HEK293 (cell line): ENCODE measurements at regions not wholly inside any gene's neighbourhood (a gene's known extent, or its start where the extent isn't known, plus 50 kb on each side); places are given as distances from the start of the nearest gene placed in this dataset.

Experiments used
- CTCF ChIA-PET: fragments of 350-600 bp; formaldehyde crosslinking; extraction: SDS; loops from one replicate; lab custom pipeline; 2021; ENCODE audit warnings: antibody characterized with exemption; lab: Yijun Ruan, JAX
- POLR2A ChIA-PET: fragments of 300-600 bp; formaldehyde crosslinking; extraction: SDS; loops from one replicate; lab custom pipeline; 2020; ENCODE audit warnings: antibody characterized with exemption, inconsistent platforms; lab: Yijun Ruan, JAX
- H3K27ac ChIP-seq: fragments of 200-500 bp; sonication (Bioruptor generic); 2 replicates; pipeline ENCODE4 v1.5.1; 2014; ENCODE audit warnings: low read depth, low read length, control low read depth, inconsistent platforms; ENCODE audit errors: extremely low read depth
- H3K36me3 ChIP-seq, 2 experiments: fragments of 200-500 bp in 1 of 2; sonication (Bioruptor generic) in 1 of 2; 1 replicate in 1 of 2; 2 replicates in 1 of 2; pipeline ENCODE4 v1.5.1; 2014 to 2017; ENCODE audit warnings: inconsistent platforms in 2 of 2, low read length in 2 of 2; ENCODE audit not compliant: control insufficient read depth in 2 of 2, insufficient read depth in 1 of 2
- H3K4me1 ChIP-seq: fragments of 200-500 bp; sonication (Bioruptor generic); 2 replicates; pipeline ENCODE4 v1.5.1; 2014; ENCODE audit warnings: mild to moderate bottlenecking, low read length, inconsistent platforms; ENCODE audit not compliant: control insufficient read depth, insufficient read depth
- H3K4me3 ChIP-seq: 2 replicates; pipeline ENCODE4 v1.5.1; 2011; ENCODE audit warnings: low read depth, mild to moderate bottlenecking, control low read depth, low read length, moderate library complexity
- H3K9me3 ChIP-seq: fragments of 200-500 bp; sonication (Bioruptor generic); 2 replicates; pipeline ENCODE4 v1.5.1; 2014; ENCODE audit warnings: low read depth, low read length, inconsistent platforms; ENCODE audit not compliant: control insufficient read depth, insufficient read depth
- BCL11B ChIP-seq: fragments of 450-650 bp; formaldehyde crosslinking; IDR thresholded peaks from 2 replicates; pipeline ENCODE4 v1.5.1; 2016; ENCODE audit warnings: low read depth, missing biosample characterization, missing genetic modification characterization
- HIC1 ChIP-seq: fragments of 450-650 bp; formaldehyde crosslinking; IDR thresholded peaks from 2 replicates; pipeline ENCODE4 v1.5.1; 2016; ENCODE audit warnings: missing biosample characterization, missing genetic modification characterization
- OVOL3 ChIP-seq: fragments of 450-650 bp; formaldehyde crosslinking; IDR thresholded peaks from 2 replicates; pipeline ENCODE4 v1.5.1; 2016; ENCODE audit warnings: missing biosample characterization, missing genetic modification characterization
- SETDB1 ChIP-seq: IDR thresholded peaks from one replicate; pipeline ENCODE4 v1.6.1; 2017; ENCODE audit warnings: mild to moderate bottlenecking, low read length, moderate library complexity, mixed read lengths; ENCODE audit not compliant: insufficient read length
- ZBTB10 ChIP-seq: fragments of 450-650 bp; formaldehyde crosslinking; IDR thresholded peaks from 2 replicates; pipeline ENCODE4 v1.5.1; 2016; ENCODE audit warnings: missing biosample characterization, missing genetic modification characterization
- ZNF148 ChIP-seq: fragments of 450-650 bp; formaldehyde crosslinking; IDR thresholded peaks from 2 replicates; pipeline ENCODE4 v1.5.0; 2017; ENCODE audit warnings: missing biosample characterization, missing genetic modification characterization, borderline replicate concordance
- ZNF211 ChIP-seq: fragments of 450-650 bp; formaldehyde crosslinking; IDR thresholded peaks from 2 replicates; pipeline ENCODE4 v1.5.1; 2016; ENCODE audit warnings: low read depth, missing biosample characterization, missing genetic modification characterization
- ZNF366 ChIP-seq: fragments of 450-650 bp; formaldehyde crosslinking; conservative IDR thresholded peaks from 2 replicates; pipeline ENCODE4 v1.5.1; 2016; ENCODE audit warnings: missing biosample characterization, missing genetic modification characterization
- ZNF433 ChIP-seq: fragments of 450-650 bp; formaldehyde crosslinking; IDR thresholded peaks from 2 replicates; pipeline ENCODE4 v1.5.1; 2016; ENCODE audit warnings: missing biosample characterization, missing genetic modification characterization, low read depth
- ZNF48 ChIP-seq: fragments of 450-650 bp; formaldehyde crosslinking; IDR thresholded peaks from 2 replicates; pipeline ENCODE4 v1.5.1; 2016; ENCODE audit warnings: missing biosample characterization, missing genetic modification characterization
- ZNF610 ChIP-seq: fragments of 450-650 bp; formaldehyde crosslinking; IDR thresholded peaks from 2 replicates; pipeline ENCODE4 v1.5.1; 2016; ENCODE audit warnings: missing biosample characterization, missing genetic modification characterization, borderline replicate concordance
- ZNF623 ChIP-seq: fragments of 450-650 bp; formaldehyde crosslinking; IDR thresholded peaks from 2 replicates; pipeline ENCODE4 v1.5.1; 2016; ENCODE audit warnings: missing biosample characterization, missing genetic modification characterization
- ZNF654 ChIP-seq: fragments of 450-650 bp; formaldehyde crosslinking; IDR thresholded peaks from 2 replicates; pipeline ENCODE4 v1.5.1; 2016; ENCODE audit warnings: low read depth, missing biosample characterization, missing genetic modification characterization
- ZNF660 ChIP-seq: fragments of 450-650 bp; IDR thresholded peaks from 2 replicates; pipeline ENCODE4 v1.5.1; 2018; ENCODE audit warnings: missing biosample characterization, mild to moderate bottlenecking, missing genetic modification characterization
- ZXDB ChIP-seq: fragments of 450-650 bp; formaldehyde crosslinking; IDR thresholded peaks from 2 replicates; pipeline ENCODE4 v1.5.1; 2016; ENCODE audit warnings: missing biosample characterization, missing genetic modification characterization
- TF ChIP-seq, protein P1 (sequence below): fragments of 450-650 bp; formaldehyde crosslinking; conservative IDR thresholded peaks from 2 replicates; pipeline ENCODE4 v1.5.1; 2016; ENCODE audit warnings: low read depth, missing biosample characterization, missing genetic modification characterization
- TF ChIP-seq, protein P2 (sequence below): fragments of 450-650 bp; formaldehyde crosslinking; IDR thresholded peaks from 2 replicates; pipeline ENCODE4 v1.5.1; 2016; ENCODE audit warnings: missing biosample characterization, missing genetic modification characterization

- no peaks in the 10 kb centered on the region for H3K4me1 ChIP-seq
- H3K36me3 ChIP-seq, result no peaks in the 10 kb centered on the region
- TF ChIP-seq BCL11B (tag by site-specific recombination) (no peak), ZNF660 (tag by site-specific recombination) (no peak), ZNF211 (tag by site-specific recombination) (no peak), ZBTB10 (no peak), ZNF623 (no peak), ZNF610 (tag by site-specific recombination) (no peak), SETDB1 (no peak), ZXDB (tag by site-specific recombination) (no peak), OVOL3 (tag by site-specific recombination) (no peak), HIC1 (tag by site-specific recombination) (no peak)
- ChIA-PET POLR2A (no interaction called here), CTCF (interaction anchor here (0.6 kb wide), 1 partner anchor 1217 kb away, joined by 3 read pairs; no protein-coding TSS in a partner anchor)
- H3K9me3 ChIP-seq, result no peaks in the 10 kb centered on the region
- H3K27ac ChIP-seq, result no peak overlapping the region
- no peak overlapping the region for H3K4me3 ChIP-seq
Measured at GRCh38 chr15:93862791-93863190, 368.6 kb upstream of the MCTP2 start.

DNA sequence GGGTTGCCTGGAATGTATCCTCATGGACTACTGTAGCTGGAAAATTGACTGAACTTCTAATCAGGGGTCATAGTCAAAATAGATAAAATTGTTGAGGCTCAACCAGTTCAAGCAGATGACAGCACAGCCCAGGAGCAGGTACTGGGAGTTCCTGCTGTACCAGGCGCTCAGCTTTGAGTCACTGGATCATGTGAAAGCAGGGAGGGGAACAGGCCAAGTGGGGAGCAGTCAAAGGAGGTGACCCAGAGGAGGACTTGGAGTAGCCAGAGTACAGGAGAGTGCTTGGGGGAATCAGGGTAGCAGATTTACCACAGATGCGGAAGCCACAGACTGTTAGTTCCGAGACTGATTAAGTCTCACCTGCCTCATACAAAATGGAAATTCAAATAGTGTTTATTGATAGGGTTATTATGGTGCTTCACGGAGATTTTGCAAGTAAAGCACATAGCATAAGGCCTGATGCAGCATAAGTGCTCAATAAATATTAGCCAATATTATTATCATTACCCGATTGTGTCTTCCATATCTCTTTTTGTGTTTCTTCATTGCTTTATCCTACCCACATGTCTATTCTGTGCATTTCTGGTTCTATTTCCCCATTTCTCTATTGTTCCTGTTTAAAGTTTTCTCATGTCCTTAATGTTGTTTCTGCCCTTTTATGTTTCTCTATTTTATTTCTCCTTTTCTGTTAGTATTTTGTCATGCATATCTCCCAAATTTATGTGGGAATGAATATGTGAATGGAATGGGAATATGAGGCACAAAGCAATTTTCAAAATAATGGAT lies 369.2 kb upstream of the MCTP2 start:
- Histone ChIP-seq H3K4me3 (no peak overlapping the region), H3K4me1 (no peaks in the 10 kb centered on the region), H3K9me3 (no peaks in the 10 kb centered on the region), H3K36me3 (no peaks in the 10 kb centered on the region), H3K27ac (no peak overlapping the region)
- ChIA-PET CTCF (no interaction called here), POLR2A (no interaction called here)
- TF ChIP-seq ZNF433 (tag by site-specific recombination) (no peak), ZNF148 (tag by site-specific recombination) (no peak), ZNF366 (tag by site-specific recombination) (no peak), ZNF48 (tag by site-specific recombination) (no peak), ZNF654 (no peak)
- TF ChIP-seq, protein P1, sequence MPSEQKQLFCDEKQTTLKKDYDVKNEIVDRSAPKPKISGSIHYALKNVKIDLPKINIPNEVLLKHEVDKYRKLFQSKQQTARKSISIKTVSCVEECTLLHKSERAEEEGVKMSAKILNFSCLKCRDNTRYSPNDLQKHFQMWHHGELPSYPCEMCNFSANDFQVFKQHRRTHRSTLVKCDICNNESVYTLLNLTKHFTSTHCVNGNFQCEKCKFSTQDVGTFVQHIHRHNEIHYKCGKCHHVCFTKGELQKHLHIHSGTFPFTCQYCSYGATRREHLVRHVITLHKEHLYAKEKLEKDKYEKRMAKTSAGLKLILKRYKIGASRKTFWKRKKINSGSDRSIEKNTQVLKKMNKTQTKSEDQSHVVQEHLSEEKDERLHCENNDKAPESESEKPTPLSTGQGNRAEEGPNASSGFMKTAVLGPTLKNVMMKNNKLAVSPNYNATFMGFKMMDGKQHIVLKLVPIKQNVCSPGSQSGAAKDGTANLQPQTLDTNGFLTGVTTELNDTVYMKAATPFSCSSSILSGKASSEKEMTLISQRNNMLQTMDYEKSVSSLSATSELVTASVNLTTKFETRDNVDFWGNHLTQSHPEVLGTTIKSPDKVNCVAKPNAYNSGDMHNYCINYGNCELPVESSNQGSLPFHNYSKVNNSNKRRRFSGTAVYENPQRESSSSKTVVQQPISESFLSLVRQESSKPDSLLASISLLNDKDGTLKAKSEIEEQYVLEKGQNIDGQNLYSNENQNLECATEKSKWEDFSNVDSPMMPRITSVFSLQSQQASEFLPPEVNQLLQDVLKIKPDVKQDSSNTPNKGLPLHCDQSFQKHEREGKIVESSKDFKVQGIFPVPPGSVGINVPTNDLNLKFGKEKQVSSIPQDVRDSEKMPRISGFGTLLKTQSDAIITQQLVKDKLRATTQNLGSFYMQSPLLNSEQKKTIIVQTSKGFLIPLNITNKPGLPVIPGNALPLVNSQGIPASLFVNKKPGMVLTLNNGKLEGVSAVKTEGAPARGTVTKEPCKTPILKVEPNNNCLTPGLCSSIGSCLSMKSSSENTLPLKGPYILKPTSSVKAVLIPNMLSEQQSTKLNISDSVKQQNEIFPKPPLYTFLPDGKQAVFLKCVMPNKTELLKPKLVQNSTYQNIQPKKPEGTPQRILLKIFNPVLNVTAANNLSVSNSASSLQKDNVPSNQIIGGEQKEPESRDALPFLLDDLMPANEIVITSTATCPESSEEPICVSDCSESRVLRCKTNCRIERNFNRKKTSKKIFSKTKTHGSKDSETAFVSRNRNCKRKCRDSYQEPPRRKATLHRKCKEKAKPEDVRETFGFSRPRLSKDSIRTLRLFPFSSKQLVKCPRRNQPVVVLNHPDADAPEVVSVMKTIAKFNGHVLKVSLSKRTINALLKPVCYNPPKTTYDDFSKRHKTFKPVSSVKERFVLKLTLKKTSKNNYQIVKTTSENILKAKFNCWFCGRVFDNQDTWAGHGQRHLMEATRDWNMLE, result no peak
- TF ChIP-seq, protein P2, sequence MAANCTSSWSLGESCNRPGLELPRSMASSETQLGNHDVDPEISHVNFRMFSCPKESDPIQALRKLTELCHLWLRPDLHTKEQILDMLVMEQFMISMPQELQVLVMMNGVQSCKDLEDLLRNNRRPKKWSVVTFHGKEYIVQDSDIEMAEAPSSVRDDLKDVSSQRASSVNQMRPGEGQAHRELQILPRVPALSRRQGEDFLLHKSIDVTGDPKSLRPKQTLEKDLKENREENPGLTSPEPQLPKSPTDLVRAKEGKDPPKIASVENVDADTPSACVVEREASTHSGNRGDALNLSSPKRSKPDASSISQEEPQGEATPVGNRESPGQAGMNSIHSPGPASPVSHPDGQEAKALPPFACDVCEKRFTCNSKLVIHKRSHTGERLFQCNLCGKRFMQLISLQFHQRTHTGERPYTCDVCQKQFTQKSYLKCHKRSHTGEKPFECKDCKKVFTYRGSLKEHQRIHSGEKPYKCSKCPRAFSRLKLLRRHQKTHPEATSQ, result no peak
